Kidney (tissue), 13 donors: ENCODE measurements at regions not wholly inside any gene's neighbourhood (a gene's known extent, or its start where the extent isn't known, plus 50 kb on each side); places are given as distances from the start of the nearest gene placed in this dataset.
A peak's percentile ranks its signal among the peaks of the same experiment; 100 is the strongest.

Source experiments
- DNase-seq, 5 donors: peaks; one replicate each; pipeline ENCODE4 v3.0.0-alpha.2; 2013 to 2020
- FAIRE-seq: peaks from 2 replicates; lab custom pipeline; 2012; peaks lifted over from hg19 to GRCh38; lab: Jason Lieb, UNC
- H3K27ac ChIP-seq, 2 donors: one replicate each; pipeline ENCODE4 v1.7.0; 2013; ENCODE audit warnings: low read depth in 2 of 2, low read length in 2 of 2, inconsistent platforms in 1 of 2
- H3K27me3 ChIP-seq: one replicate; pipeline ENCODE4 v1.7.1; 2013; ENCODE audit warnings: low read length, inconsistent platforms; ENCODE audit not compliant: control insufficient read depth, insufficient read depth
- H3K36me3 ChIP-seq, 3 donors: one replicate each; pipeline versions ENCODE4 v1.7.0 to v1.7.1; 2013; ENCODE audit warnings: low read length in 3 of 3, control low read depth in 1 of 3, inconsistent platforms in 1 of 3; ENCODE audit not compliant: insufficient read depth in 3 of 3, control insufficient read depth in 2 of 3
- H3K4me1 ChIP-seq, 3 donors: one replicate each; pipeline versions ENCODE4 v1.7.0 to v1.7.1; 2013; ENCODE audit warnings: low read length in 3 of 3, inconsistent platforms in 1 of 3, low read depth in 1 of 3; ENCODE audit not compliant: control insufficient read depth in 2 of 3, insufficient read depth in 2 of 3
- H3K4me3 ChIP-seq, 3 donors: one replicate each; pipeline versions ENCODE4 v1.7.0 to v1.8.1; 2013; ENCODE audit warnings: low read length in 3 of 3, control low read depth in 1 of 3, inconsistent platforms in 1 of 3
- H3K9ac ChIP-seq, 3 donors: one replicate each; pipeline versions ENCODE4 v1.7.0 to v1.7.1; 2013; ENCODE audit warnings: low read length in 3 of 3, control low read depth in 1 of 3, inconsistent platforms in 1 of 3
- H3K9me3 ChIP-seq, 3 donors: one replicate each; pipeline versions ENCODE4 v1.7.0 to v1.7.1; 2013; ENCODE audit warnings: low read length in 3 of 3, control low read depth in 1 of 3, inconsistent platforms in 1 of 3; ENCODE audit not compliant: control insufficient read depth in 2 of 3, insufficient read depth in 1 of 3
- intact Hi-C: fragments of 100-400 bp; cut with DNase I; formaldehyde crosslinking; loops from one replicate; pipeline ENCODE4 v1.11.1; 2022
- TF ChIP-seq, protein P1 (sequence below): IDR thresholded peaks from 3 replicates; pipeline ENCODE4 v1.5.1; 2012; ENCODE audit warnings: mild to moderate bottlenecking, moderate library complexity, borderline replicate concordance; ENCODE audit not compliant: insufficient read depth; ENCODE audit errors: extremely low read depth
- donor health status: control.
- donor health status: control.
- donor health status: control.
- donor health status: control.
- donor health status: control.
- donor health status: DM: yes; HTN: yes; CAD: no.
- donor health status: Normal renal cell carcinoma (clear cell type).

GRCh38 chr10:4351723-4352413 is 474.1 kb upstream of the AKR1E2 start:
- Histone ChIP-seq H3K9ac (no peak overlapping the region), H3K27ac (no peak overlapping the region), H3K4me1 (peaks cover 0 to 7% (median 0%) of the 10 kb centered on the region in 3 donors), H3K4me3 (no peak overlapping the region), H3K27me3 (no peaks in the 10 kb centered on the region), H3K36me3 (no peaks in the 10 kb centered on the region), H3K9me3 (no peaks in the 10 kb centered on the region)
- FAIRE-seq (no peak), DNase-seq (no peak)
- intact Hi-C loops = no loop called here
- TF ChIP-seq, protein P1, sequence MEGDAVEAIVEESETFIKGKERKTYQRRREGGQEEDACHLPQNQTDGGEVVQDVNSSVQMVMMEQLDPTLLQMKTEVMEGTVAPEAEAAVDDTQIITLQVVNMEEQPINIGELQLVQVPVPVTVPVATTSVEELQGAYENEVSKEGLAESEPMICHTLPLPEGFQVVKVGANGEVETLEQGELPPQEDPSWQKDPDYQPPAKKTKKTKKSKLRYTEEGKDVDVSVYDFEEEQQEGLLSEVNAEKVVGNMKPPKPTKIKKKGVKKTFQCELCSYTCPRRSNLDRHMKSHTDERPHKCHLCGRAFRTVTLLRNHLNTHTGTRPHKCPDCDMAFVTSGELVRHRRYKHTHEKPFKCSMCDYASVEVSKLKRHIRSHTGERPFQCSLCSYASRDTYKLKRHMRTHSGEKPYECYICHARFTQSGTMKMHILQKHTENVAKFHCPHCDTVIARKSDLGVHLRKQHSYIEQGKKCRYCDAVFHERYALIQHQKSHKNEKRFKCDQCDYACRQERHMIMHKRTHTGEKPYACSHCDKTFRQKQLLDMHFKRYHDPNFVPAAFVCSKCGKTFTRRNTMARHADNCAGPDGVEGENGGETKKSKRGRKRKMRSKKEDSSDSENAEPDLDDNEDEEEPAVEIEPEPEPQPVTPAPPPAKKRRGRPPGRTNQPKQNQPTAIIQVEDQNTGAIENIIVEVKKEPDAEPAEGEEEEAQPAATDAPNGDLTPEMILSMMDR = no peak

- TF ChIP-seq, protein P1 = no peak
- Histone ChIP-seq H3K36me3 (no peaks in the 10 kb centered on the region), H3K4me1 (no peaks in the 10 kb centered on the region), H3K27me3 (no peaks in the 10 kb centered on the region), H3K9me3 (no peaks in the 10 kb centered on the region), H3K9ac (no peak overlapping the region), H3K27ac (no peak overlapping the region), H3K4me3 (no peak overlapping the region)
- intact Hi-C loops = no loop called here
- DNase-seq (no peak), FAIRE-seq (no peak)
These were observed 478.6 kb upstream of the AKR1E2 start for GRCh38 chr10:4347397-4347796.

- Histone ChIP-seq H3K27ac (peak overlapping the region in 1 of 2 donors; percentile 45), H3K36me3 (no peaks in the 10 kb centered on the region), H3K4me3 (no peak overlapping the region), H3K27me3 (no peaks in the 10 kb centered on the region), H3K9ac (no peak overlapping the region), H3K9me3 (no peaks in the 10 kb centered on the region), H3K4me1 (no peaks in the 10 kb centered on the region)
- no peak for FAIRE-seq
- intact Hi-C loops = no loop called here
- TF ChIP-seq, protein P1 = no peak
- no peak for DNase-seq
These were observed 479.9 kb upstream of the AKR1E2 start for GRCh38 chr10:4345877-4346646.
